ENCODE measurements at regions not wholly inside any gene's neighbourhood (a gene's known extent, or its start where the extent isn't known, plus 50 kb on each side); places are given as distances from the start of the nearest gene placed in this dataset.

DNA sequence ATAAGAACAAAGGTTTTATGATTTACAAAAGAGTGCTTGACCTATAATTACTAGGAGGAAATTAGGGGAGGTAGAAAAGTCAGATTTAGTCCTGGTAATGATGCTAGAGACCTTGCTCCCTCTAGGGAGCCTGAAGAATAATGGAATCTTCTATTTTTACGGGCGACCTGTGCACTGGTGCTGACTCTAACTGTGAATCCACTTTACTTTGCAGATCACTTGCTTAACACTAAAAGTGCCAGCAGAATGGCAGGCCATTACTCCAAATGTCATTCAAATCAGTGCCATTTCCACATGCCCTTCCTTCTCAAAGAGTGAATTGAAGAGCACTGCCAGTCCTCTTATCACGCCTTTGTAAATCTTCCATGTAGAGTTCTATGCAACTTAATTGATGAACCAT, 359.4 kb upstream of the ARRDC3 start:
- H3K27me3 Mint-ChIP-seq, result peaks cover 0 to 9% (median 0%) of the 10 kb centered on the region in 5 donors
- no peaks in the 10 kb centered on the region for H3K4me1 Mint-ChIP-seq
- H3K36me3 Mint-ChIP-seq, result no peaks in the 10 kb centered on the region
- ATAC-seq (no peak), DNase-seq (no peak)
- POLR2A ChIA-PET, result no interaction called here
- H3K9me3 Mint-ChIP-seq, result peaks cover 0 to 2% (median 0%) of the 10 kb centered on the region in 9 donors
- H3K27ac Mint-ChIP-seq, result no peak overlapping the region
- H3K4me3 Mint-ChIP-seq, result no peak overlapping the region

DNA sequence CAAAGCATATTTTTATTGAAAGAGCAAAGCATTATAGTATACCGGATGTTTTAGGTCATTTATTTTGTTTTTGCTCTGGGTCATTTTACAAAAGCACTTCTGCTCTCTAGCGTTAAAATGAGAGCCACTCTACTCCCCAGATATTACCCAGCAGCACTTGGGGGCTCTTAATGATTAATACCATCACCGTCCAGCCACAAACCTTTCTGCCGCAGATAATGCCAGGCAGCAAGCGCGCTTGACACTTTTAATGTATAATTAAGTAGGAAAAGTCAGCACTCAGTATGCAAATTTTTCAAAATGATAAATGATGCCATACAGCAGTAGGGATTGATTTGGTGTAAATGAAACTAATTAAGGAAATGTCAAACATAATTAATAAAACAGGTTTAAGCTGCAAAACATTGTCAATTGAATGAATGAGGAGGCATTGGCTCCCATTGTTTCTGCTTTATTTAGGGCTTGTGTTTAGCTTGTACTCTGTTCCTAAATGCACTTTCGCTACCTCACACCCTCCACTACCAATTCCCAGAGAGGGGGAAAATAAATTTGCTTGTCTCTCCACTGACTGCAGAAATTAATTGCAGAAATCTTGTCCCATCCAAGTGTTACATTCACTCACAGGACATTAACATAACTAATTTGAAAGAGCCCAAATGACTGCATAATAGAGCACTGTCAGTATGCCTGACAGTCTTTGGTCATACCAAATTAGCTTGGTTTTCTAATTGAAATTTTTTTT, 358.8 kb upstream of the ARRDC3 start:
- Mint-ChIP-seq H3K36me3 (no peaks in the 10 kb centered on the region), H3K27me3 (peaks cover 0 to 9% (median 0%) of the 10 kb centered on the region in 5 donors), H3K9me3 (peaks cover 0 to 2% (median 0%) of the 10 kb centered on the region in 9 donors), H3K4me1 (no peaks in the 10 kb centered on the region), H3K4me3 (no peak overlapping the region), H3K27ac (no peak overlapping the region)
- ATAC-seq (no peak), DNase-seq (no peak)
- POLR2A ChIA-PET, result no interaction called here

DNA sequence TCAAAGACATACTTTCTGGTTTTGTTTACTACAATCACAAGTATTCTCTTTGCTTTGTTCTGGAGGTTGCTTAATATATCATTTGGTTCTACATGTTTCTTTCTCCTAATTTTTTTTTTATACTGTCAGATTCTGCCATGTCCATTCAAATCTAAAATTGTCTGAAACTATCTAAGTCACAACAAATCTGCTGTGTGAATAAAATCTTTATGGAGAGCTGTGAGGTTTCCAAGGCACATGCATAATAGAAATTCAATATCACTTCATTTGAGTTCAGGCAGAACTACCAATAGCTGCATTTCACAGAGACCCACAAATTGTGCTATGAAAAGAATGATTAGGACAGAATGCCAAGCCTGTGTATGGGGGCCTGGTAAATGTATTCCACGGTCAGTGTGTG, 346.9 kb upstream of the ARRDC3 start:
- no peak for DNase-seq
- Mint-ChIP-seq H3K4me1 (no peaks in the 10 kb centered on the region), H3K4me3 (no peak overlapping the region), H3K27me3 (no peaks in the 10 kb centered on the region), H3K36me3 (no peaks in the 10 kb centered on the region), H3K27ac (no peak overlapping the region), H3K9me3 (no peaks in the 10 kb centered on the region)
- POLR2A ChIA-PET, result no interaction called here
- ATAC-seq, result no peak

DNA sequence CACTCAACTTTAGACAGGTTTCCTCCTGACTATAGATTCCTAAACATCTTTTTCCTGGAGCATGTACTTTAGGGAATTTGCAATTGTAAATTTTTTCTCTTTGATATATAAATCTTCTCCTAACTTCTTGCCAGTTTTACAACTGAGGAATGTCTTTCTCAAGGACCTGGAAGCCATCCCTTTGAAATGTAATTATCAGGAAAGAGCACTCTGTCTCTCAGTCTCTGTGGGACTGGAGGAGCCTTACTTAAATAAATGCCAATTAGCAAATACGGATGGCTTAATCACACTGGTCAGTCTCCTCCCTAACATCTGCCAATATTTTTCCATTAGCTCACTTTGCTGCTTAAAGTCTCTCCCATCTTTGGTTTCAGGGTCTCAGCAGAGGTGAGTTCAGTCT, 344.3 kb upstream of the ARRDC3 start:
- Mint-ChIP-seq H3K4me1 (no peaks in the 10 kb centered on the region), H3K36me3 (no peaks in the 10 kb centered on the region), H3K27me3 (no peaks in the 10 kb centered on the region), H3K27ac (no peak overlapping the region), H3K9me3 (no peaks in the 10 kb centered on the region), H3K4me3 (no peak overlapping the region)
- DNase-seq (no peak), ATAC-seq (no peak)
- POLR2A ChIA-PET, result no interaction called here

DNA sequence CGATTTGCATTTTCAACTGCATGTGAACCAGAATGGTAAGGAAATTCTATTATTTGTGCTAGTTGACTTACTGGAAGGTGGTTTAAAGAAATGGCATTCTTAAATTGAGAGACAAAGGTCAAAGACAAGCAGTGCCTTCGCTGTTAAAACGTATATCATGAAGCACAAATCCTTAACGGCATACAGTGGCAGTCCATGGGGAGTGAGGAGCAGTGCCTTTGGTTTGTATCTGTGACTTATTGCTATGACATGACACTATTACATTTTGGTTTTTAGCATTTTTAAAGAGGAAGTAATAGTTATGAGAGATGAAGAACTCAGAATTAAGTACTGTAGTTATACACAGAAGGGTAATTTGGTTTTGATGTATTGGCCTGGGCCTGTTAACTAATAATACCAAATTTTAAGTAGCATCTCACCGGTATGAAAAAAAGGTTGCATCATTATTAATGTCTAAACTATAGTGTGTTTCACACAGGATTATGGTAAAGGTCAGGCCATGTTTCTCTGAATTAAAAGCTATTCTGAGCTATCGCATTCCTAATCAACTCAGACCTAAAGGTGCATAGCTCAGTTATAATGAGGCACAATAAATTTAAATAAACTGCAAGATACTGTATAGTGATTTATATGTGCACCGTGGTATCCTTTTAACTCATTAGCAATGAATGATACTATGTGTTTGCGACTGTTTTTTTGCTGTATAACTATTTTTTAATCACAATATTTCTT, 339.8 kb upstream of the ARRDC3 start:
- H3K9me3 Mint-ChIP-seq, result peaks cover 0 to 2% (median 0%) of the 10 kb centered on the region in 9 donors
- H3K4me1 Mint-ChIP-seq, result no peaks in the 10 kb centered on the region
- no peak overlapping the region for H3K4me3 Mint-ChIP-seq
- ATAC-seq (no peak), DNase-seq (no peak)
- no peaks in the 10 kb centered on the region for H3K27me3 Mint-ChIP-seq
- POLR2A ChIA-PET, result no interaction called here
- H3K27ac Mint-ChIP-seq, result no peak overlapping the region
- no peaks in the 10 kb centered on the region for H3K36me3 Mint-ChIP-seq

DNA sequence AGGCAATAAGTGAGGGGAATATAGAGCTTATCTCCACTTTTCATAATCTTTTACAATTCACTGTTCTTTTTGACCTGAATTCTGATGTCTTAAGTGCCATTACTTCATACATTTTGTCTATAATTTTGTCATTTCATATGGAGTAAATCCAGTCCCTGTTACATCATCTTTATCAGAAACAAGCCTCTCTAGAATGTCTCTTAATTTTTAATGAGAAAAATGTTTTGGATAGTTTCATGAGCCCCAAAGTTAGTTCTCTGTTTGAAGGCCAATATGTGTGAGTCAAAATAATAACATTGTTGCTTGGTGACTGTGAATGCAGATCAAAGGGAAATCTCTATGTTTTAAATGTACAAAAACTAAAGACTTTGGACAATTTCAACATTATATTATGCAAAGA, 329.6 kb upstream of the ARRDC3 start:
- POLR2A ChIA-PET, result no interaction called here
- Mint-ChIP-seq H3K4me1 (no peaks in the 10 kb centered on the region), H3K36me3 (no peaks in the 10 kb centered on the region), H3K9me3 (peaks cover 0 to 10% (median 0%) of the 10 kb centered on the region in 9 donors), H3K27me3 (peaks cover 0 to 10% (median 0%) of the 10 kb centered on the region in 5 donors), H3K4me3 (no peak overlapping the region), H3K27ac (no peak overlapping the region)
- DNase-seq (no peak), ATAC-seq (no peak)

DNA sequence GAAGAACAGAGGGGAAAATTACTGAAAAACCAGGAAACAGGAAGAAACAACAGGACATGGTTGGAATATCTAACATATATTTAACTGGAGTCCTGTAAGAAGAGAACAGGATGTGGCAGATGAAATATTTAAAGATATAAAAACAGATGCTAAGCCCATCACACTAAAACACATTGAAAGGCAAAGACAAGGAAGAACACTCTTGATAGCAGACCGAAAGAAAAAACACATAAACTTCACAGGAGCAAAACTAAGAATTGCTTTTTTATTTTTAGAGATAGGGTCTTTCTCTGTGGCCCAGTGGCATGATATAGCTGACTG, 324.4 kb upstream of the ARRDC3 start:
- H3K36me3 Mint-ChIP-seq, result no peaks in the 10 kb centered on the region
- H3K9me3 Mint-ChIP-seq, result peaks cover 0 to 17% (median 0%) of the 10 kb centered on the region in 9 donors
- no peak for ATAC-seq
- no peak for DNase-seq
- no peak overlapping the region for H3K4me3 Mint-ChIP-seq
- H3K27me3 Mint-ChIP-seq, result peaks cover 0 to 7% (median 0%) of the 10 kb centered on the region in 5 donors
- POLR2A ChIA-PET, result no interaction called here
- no peak overlapping the region for H3K27ac Mint-ChIP-seq
- H3K4me1 Mint-ChIP-seq, result no peaks in the 10 kb centered on the region

DNA sequence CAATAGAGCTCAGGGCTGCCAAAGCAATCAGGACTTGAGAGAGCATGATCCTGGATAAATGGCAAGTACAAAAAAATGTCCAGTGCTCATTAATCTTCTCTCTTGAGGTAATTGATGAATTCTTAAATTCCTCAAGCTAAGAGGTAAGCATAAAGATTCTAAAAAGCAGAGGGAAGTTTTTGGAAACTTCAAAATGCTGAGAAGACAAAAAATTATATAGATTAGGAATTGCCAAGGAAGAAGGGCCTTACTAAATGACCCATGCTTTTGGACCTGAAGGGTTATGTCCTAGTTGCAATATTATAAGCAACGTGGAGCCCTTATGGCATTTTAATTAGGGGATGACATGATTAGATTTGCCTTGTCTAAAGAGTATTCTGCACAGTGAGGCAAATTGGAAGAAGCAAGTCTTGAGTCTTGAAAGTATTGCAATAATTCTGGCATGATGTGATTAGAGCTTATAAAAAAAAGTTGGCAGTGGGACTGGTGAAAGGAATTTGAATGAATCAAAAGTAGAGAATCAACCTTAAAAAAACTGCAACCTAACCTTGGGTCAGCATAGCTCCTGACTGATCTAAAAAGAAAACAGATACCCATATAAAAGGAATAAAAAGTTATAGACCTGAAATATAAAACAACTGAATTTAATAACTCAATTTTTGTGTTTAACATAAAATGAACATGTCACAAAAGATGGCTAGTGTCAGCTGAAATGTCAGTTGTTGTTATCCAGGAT, 323.8 kb upstream of the ARRDC3 start:
- Mint-ChIP-seq H3K4me1 (no peaks in the 10 kb centered on the region), H3K9me3 (peaks cover 0 to 17% (median under 1%) of the 10 kb centered on the region in 9 donors), H3K4me3 (no peak overlapping the region), H3K27me3 (peaks cover 0 to 7% (median 0%) of the 10 kb centered on the region in 5 donors), H3K27ac (no peak overlapping the region), H3K36me3 (no peaks in the 10 kb centered on the region)
- no peak for DNase-seq
- ATAC-seq, result no peak
- POLR2A ChIA-PET, result no interaction called here

DNA sequence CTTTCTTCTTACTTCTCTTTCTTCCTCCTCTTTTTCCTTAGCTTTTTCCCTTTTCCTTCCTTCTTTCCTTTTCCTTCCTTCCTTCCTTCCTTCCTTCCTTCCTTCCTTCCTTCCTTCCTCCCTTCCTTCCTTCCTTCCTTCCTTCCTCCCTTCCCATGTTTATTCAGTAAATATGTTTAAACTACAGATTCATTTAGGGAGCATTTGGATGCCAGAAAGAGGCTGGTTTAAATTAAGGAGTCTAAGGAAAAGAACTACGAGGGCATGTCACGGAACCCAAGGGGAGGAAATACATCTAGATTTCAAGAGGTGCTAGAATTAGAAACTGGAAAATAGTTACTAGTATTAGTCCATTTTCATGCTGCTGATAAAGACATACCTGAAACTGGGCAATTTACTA, 320.0 kb upstream of the ARRDC3 start:
- ATAC-seq (no peak), DNase-seq (no peak)
- H3K9me3 Mint-ChIP-seq, result peaks cover 0 to 28% (median 11%) of the 10 kb centered on the region in 9 donors
- H3K36me3 Mint-ChIP-seq, result no peaks in the 10 kb centered on the region
- H3K4me1 Mint-ChIP-seq, result no peaks in the 10 kb centered on the region
- POLR2A ChIA-PET, result no interaction called here
- no peak overlapping the region for H3K4me3 Mint-ChIP-seq
- H3K27ac Mint-ChIP-seq, result no peak overlapping the region
- peaks cover 0 to 10% (median 0%) of the 10 kb centered on the region in 5 donors for H3K27me3 Mint-ChIP-seq

DNA sequence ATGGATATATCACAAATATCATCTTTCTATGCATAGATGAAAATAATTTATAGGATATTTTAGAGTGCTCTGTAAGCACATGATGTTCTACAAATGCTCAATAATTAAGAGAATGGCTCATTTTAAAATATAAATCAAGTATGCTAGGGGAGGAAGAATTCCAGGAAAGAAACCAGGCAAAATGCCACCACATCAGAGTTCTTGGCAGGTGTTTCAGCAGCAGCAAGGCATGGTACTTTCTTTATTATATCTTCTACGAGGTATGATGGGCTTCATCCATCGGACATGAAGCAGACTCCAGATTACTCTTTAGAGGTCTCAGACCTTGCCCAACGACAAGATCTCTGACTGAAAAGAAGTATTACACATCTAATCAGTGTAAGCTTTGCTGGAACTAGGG, 316.3 kb upstream of the ARRDC3 start:
- Mint-ChIP-seq H3K27me3 (peaks cover 0 to 11% (median 0%) of the 10 kb centered on the region in 5 donors), H3K27ac (no peak overlapping the region), H3K36me3 (no peaks in the 10 kb centered on the region), H3K4me3 (no peak overlapping the region), H3K9me3 (peaks cover 0 to 36% (median 17%) of the 10 kb centered on the region in 9 donors), H3K4me1 (no peaks in the 10 kb centered on the region)
- no peak for ATAC-seq
- no peak for DNase-seq
- POLR2A ChIA-PET, result no interaction called here

DNA sequence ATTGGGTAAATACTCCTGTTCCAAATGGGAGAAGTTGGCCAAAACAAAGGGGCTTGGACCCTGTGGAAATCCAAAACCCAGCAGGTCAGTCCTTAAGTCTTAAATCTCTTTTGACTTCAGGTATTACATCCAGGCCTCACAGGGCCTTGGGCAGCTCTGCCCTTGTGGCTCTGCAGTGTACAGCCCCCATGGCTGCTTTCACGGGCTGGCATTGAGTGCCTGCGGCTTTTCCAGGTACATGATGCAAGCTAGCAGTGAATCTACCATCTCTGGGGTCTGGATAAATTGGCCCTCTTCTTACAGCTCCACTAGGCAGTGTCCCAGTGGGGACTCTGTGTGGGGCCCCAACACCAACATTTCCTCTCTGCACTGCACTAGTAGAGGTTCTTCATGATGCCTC, 308.5 kb upstream of the ARRDC3 start:
- no peak overlapping the region for H3K27ac Mint-ChIP-seq
- H3K36me3 Mint-ChIP-seq, result no peaks in the 10 kb centered on the region
- no peaks in the 10 kb centered on the region for H3K4me1 Mint-ChIP-seq
- H3K9me3 Mint-ChIP-seq, result peaks cover 0 to 23% (median 11%) of the 10 kb centered on the region in 9 donors
- DNase-seq (no peak), ATAC-seq (no peak)
- H3K27me3 Mint-ChIP-seq, result peaks cover 0 to 6% (median 0%) of the 10 kb centered on the region in 5 donors
- no peak overlapping the region for H3K4me3 Mint-ChIP-seq
- POLR2A ChIA-PET, result no interaction called here

DNA sequence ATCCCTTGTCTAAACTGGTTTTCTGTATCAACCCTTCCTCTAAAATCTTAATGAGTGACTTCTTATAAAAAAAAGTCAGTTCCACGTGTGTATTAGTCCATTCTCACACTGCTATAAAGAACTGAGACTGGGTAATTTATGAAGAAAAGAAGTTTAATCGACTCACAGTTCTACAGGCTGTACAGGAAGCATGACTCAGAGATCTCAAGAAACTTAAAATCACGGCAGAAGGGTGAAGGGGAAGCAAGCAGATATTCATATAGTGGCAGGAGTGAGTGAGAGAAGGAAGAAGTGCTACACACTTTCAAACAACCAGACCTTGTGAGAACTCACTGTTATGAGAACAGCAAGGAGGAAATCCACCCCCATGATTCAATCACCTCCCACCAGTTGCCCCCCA, 307.8 kb upstream of the ARRDC3 start:
- Mint-ChIP-seq H3K27ac (no peak overlapping the region), H3K27me3 (peaks cover 0 to 8% (median 0%) of the 10 kb centered on the region in 5 donors), H3K4me1 (no peaks in the 10 kb centered on the region), H3K36me3 (no peaks in the 10 kb centered on the region), H3K9me3 (peaks cover 0 to 18% (median 9%) of the 10 kb centered on the region in 9 donors), H3K4me3 (no peak overlapping the region)
- no peak for DNase-seq
- POLR2A ChIA-PET, result no interaction called here
- ATAC-seq, result no peak

DNA sequence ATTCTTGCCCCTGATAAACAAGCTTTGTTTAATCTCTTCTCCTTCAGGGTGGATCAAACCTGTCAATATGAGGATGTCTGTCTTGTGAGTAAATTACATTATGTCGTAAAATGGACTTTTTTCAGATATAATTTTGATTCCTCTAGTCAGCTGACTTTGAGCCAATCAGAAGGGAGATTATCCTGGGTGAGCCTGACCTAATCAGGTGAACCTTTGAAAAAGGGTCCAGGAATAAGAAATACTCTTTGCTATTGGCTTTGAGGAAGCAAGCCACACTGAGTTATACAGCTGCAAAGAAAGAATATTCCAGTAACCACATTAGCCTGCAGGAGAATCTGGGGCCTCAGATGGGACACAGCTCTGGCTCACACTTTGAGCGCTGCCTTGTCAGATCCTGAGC, 304.3 kb upstream of the ARRDC3 start:
- POLR2A ChIA-PET, result no interaction called here
- Mint-ChIP-seq H3K9me3 (peaks cover 0 to 6% (median 2%) of the 10 kb centered on the region in 9 donors), H3K27ac (no peak overlapping the region), H3K4me3 (no peak overlapping the region), H3K4me1 (no peaks in the 10 kb centered on the region), H3K27me3 (peaks cover 0 to 13% (median 0%) of the 10 kb centered on the region in 5 donors), H3K36me3 (no peaks in the 10 kb centered on the region)
- no peak for DNase-seq
- no peak for ATAC-seq
